Renal cortex interstitium (tissue), 11 donors: ENCODE measurements at regions not wholly inside any gene's neighbourhood (a gene's known extent, or its start where the extent isn't known, plus 50 kb on each side); places are given as distances from the start of the nearest gene placed in this dataset.
"Not testable (repeated sequence)": the region's sequence is repeated elsewhere in the genome, so short reads cannot be mapped to it uniquely, and the experiment has no call there.

ENCODE experiments used
- DNase-seq, 11 donors: peaks; one replicate each; pipeline ENCODE4 v3.0.0-alpha.2; 2013; ENCODE audit warnings: low read depth in 9 of 11, low spot score in 4 of 11; ENCODE audit errors: extremely low read depth in 1 of 11

DNA sequence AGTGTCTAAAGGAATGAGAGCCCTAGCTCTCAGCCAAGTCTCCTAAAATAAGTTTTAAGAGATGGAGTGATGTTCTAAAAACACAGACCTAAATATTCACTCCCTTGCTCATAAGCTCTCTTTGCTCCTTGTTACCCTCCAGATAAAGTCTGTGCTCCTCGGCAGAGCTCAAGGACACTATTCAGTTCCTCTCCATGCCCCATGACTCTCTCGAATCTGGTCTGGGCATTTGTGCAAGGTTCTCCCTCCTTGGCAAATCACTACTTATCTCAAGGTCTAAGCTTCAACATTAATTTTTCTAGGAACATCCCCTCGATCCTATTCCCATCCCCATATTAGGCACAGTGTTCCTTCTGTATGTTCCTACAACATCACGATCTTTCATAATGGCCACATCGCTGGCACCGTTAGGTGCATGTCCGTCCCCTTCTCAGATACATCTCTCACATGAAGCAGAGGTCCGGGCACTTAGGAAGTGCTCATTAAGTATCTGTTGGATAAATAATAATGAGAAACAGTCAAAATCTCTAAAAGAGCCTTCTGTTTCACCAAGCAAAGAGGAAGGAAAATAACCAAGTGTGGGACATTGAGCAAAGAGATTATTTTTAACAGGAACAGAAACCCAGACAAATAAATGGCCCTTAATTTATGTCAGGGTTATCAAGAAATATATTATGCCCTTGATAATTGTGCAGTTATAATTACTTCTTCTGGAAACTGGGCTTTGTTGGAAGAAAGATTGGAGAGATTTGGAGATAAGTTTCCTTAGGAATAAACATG lies 85.9 kb upstream of the HTR4 start:
- no peak for DNase-seq

DNA sequence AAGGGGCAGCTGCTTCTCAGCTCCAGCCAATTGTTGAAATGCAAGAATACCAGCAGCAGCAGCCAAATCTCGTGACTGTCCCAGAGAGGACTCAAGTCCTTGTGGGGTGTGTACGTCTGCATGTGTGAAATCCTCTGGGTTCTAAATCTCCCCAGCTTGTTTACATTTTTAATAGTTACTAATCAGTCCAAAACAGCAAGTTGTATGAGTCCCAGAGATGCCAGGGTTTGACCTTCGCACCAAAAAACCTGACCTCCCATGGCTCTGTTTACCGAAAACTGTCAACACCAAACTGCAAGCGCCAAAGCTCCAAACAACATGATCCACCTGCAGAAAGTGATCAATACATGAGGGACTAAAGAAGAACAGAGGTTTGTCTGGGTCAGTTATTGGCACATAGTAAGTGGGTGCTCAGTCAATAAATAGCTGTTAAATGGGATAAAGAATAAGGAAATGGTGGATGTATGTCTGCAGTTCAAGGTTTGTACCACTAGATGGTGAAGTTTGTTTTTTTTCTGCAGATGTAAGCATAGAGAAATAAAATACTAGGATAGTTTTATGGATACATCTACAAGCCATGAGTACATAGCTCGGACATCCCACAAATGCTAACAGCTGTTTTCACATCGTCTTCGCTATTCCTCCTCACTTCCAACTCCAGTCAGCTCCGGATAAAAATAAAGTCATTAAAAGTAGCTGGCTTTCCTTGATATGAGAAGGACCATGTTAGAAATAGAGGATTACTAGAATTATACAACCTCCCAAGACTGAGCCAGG lies 85.3 kb upstream of the ADRB2 start:
- DNase-seq: peak in 8 of 11 donors; percentile 15 to 50 (median 34)

DNA sequence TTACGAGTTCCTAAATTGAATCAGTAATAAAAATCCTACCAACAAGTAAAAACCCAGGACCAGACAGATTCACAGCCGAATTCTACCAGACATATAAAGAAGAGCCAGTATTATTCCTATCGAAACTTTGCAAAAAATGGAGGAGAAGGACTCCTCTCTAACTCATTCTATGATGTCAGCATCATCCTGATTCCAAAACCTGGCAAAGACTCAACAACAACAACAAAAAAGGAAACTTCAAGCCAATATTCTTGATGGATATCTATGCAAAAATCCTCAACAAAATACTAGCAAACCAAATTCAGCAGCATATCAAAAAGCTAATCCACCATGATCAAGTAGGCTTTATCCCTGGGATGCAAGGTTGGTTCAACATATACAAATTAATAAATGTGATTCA lies 84.6 kb upstream of the ADRB2 start:
- not testable (repeated sequence) for DNase-seq

DNA sequence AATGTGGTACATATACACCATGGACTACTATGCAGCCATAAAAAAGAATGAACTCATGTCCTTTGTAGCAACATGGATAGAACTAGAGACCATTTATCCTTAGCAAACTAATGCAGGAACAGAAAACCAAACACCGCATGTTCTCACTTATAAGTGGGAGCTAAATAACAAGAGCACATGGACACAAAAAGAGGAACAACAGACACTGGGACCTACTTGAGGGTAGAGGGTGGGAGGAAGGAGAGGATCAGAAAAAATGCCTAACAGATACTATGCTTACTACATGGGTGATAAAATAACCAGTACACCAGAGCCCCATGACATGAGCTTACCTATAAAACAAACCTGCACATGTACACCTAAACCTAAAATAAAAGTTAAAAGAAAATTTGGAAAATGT lies 82.0 kb upstream of the ADRB2 start:
- DNase-seq: not testable (repeated sequence)

DNA sequence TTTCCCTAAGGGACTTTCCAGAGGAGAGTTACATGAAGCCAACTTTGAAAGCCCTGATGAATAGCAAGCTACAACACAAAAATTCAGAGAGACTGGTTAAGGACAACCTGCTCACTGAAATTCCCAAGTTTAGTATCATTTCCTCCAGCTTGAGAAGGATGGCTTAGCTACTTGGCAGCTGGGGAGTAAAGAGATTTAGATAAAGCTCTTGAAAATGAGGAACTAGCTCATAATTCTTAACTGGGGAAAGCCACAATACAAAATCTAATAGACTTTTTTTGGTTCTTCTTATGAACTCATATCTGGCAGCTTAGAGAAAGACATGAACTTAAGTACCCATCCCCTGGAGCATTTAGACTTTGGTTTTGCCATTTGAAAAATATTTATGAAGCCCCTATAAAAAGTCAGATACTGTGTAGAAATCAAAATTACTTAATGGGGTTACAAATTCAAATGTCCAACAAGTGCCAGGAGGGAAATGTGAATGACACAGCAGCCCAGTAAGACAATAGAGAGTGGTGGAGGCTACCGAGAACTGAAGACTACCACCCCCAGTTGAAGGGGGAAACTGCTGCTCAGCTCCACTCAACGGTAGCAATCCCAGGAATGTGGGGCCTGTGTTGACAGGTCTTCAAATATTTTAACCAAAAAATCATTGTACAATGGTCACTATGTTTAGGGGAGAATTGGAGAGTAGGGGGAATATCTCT lies 79.4 kb upstream of the ADRB2 start:
- DNase-seq: no peak

DNA sequence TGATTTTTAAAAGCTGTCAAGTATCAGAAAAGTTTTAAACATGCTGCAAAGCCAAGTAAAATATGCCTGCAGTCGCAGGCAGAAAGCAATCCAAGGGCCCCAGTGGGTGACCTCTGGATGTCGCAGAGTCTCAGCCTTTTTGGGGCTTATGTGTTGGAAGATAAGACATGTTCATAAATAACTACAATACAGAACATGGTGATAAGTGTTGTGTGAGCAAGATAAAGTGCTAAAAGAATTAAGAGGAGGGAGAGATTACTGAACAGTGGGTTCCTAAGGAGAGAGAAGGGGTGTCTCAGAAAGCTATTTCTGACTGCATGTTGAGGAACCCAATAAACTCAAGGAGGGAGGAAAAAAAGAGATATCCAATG lies 78.9 kb upstream of the ADRB2 start:
- DNase-seq: no peak

DNA sequence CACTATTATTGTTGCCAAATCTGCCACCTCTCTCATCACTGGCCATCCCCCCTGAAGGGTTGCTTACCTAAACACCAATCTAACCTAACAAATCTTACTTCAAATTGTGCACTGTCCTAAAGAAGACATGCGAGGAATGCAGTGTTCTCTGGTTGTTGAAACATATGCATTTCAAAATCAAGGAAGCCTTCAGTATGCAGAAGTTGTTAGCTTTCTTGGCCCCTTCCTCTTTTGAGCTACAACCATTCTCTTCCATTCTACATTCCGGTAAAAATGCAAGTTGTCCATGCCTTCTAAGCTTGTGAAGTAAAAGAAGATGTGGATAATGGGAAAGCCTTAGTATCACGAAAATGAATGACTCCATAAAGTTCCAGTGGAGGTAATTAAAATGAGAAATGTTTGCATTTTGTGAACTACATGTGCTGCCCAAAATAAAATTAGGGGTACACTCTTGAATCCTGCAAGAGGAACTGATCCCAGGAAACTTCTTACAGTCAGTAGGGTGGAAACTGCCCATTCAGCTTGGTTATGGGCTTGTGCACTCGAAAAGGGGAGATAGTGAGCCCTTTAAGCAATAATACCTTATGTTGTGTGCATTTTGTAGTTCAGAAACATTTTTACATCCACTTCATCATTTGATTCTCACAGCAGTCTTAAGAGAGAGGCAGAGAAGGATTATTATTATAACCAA lies 77.6 kb upstream of the ADRB2 start:
- DNase-seq: no peak

DNA sequence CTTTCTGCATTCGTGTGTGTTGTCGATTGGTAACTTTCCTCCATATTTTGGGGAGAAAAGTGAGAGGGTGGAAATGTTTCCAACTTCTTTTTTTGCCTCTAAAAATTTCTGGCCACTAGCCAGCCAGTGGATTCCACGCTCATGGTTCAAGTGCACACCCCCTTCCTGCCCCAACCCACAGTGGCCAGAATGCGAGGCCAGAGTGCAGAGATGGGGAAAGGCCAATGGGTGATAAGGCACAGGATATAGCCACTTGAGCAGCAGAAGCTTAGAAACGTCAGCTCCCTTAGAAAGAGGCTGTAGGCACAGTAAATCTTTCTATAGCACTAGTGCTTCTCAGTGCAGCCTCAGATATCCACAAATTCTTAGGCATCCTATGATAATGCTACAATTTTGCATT lies 75.8 kb upstream of the ADRB2 start:
- no peak for DNase-seq

DNA sequence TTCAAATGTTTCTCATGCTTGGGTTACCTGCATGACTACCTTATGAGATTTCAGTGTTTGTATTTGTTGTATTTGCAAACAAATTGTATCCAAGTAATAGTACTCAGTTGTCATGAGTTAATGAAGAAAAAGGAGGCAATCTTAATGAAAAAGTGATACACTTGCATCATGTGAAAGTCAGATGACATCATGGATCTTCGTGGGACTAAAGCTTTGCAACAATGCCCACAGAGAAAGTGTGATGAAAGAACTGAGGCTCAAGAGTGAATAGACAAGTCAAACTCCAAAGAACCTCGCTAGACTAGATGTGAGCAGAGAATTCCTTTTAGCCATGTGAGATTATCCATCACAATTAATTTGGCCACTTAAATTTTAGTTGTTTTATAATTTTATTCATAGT lies 75.4 kb upstream of the ADRB2 start:
- no peak for DNase-seq

DNA sequence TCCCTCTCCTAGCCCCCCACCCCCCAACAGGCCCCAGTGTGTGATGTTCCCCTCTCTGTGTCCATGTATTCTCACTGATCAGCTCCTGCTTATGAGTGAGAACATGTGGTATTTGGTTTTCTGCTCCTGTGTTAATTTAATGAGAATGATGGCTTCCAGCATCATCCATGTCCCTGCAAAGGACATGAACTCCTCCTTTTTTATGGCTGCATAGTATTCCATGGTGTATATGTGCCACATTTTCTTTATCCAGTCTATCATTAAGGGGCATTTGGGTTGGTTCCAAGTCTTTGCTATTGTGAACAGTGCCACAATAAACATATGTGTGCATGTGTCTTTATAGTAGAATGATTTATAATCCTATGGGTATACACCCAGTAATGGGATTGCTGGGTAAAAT lies 74.0 kb upstream of the ADRB2 start:
- not testable (repeated sequence) for DNase-seq

DNA sequence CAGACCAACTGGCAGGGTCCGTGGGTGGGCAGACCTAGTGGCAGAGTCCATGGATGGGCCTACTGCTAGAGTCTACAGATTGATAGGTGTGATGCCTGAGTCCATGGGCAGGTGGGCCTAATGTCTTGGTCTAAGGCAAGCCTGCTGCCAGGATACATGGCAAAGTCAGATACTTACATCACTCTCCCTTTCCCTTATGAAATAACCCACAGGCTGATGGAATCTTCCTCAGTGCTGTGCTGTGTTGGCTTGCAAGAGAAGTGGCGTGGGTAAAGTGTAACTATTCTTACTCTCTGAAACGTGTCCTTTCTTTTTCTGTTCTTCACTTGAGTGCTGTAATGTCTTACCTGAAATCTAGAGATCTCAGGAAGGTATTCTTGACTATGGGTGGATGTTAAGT lies 67.3 kb upstream of the ADRB2 start:
- DNase-seq: no peak

DNA sequence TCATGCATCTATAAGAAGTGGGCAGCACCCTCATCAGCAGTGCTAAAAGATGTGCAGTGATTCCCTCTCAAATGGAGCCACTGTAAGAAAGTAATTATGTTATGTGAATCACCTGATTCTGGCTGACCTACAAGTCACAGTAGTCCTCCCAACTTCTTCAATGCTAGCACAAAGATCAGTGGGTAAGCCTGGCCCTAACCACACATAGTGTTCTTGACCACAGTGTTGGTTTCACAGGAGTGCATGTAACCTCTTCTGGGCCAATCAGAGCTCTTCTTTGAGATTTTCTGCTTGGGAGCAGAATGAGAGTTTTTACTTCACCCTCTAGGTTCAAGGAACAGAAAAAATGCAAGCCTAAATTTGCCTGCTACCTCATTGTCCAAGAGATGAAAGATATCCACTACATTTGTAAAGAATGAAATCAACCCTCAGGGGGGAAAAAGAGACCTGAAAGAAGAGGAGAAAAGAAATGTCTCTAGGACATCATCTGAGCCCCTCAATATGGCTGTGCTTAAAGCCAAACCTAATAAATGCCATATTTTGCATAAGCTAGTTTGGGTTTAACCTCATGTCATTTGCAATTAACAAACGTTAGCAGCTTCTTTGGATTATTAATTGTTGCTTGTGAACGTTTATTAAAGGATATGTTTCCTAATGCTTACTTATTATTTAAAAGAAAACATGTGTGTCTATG lies 65.3 kb upstream of the ADRB2 start:
- no peak for DNase-seq

DNA sequence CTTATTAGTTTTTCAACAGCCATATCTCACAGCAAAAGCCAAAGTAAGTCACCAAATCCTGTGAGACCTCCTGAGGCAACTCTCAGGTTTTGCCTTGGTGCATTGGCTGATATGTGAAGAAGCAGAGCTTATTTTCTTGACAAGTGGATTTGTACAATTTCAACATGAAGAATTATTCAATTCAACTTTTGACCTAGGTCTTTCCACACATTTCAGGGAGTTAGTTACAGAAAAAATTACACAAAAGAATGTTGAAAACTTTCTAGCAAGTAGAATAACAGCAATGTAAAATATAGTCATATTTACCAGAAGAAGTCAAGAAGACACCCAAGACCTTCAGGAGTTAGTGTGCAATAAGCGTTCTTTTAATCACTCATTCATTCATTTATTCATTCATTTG lies 62.4 kb upstream of the ADRB2 start:
- DNase-seq: no peak

DNA sequence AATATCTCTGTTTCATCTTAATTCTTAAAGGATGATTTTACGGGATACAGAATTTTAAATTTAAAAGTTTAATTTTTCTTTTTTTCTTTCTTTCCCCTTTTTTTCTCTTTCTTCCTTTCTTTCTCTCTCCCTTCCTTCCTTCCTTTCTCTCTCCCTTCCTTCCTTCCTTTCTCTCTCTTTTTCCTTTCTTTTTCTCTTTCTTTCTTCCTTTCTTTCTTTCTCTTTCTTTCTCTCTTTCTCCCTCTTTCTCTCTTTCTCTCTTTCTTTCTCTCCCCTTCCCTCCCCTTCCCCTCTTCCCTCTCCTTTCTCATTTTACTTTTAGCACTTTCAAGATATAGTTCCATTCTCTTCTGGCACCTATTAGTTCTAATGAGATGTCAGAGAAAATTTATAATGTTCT lies 61.4 kb upstream of the ADRB2 start:
- no peak for DNase-seq

DNA sequence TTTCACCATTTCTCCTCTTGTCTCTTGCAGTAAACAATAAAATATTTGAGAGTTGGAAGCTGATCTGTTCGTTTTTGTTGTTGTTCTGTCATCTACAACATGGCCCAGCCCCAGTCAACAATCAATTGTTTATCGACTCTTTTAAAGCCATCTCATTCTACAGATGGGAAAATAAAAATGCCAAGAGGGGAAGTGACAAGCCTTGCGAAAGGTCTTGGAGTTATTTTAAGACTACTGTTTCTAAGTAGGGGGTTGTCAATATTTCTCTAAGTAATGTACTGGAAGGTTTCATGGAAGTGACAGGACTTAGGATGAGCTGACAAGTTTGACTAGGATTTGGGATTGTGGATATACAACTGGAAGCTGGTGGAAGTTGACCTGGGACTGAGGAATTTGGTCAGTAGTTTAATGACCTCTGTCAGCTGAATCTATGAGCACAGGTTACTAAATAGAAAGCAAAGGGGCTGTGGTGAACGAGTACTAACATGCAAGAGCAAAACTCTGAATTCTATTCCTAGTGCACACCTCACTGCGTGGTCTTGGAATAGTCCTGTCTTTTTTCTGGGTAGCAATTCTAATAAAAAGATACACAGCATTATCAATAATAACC lies 57.5 kb upstream of the ADRB2 start:
- no peak for DNase-seq

DNA sequence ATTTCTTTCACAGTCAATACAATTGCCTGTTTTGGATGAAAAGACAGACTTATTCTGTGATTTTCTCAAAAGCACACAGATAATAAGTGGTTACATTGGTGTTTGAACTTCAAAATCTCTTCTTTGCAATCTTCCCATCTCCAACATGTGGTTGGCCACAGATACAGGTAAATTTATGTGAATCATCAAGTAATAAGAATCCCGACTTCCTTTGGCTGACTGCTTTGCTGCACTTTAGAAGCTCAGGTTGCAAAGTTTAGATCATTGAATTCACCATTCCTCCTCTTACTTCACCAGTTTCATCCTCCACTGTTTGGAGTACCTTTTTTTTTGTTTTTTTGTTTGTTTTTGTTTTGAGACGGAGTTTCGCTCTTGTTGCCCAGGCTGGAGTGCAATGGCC lies 56.5 kb upstream of the ADRB2 start:
- no peak for DNase-seq

DNA sequence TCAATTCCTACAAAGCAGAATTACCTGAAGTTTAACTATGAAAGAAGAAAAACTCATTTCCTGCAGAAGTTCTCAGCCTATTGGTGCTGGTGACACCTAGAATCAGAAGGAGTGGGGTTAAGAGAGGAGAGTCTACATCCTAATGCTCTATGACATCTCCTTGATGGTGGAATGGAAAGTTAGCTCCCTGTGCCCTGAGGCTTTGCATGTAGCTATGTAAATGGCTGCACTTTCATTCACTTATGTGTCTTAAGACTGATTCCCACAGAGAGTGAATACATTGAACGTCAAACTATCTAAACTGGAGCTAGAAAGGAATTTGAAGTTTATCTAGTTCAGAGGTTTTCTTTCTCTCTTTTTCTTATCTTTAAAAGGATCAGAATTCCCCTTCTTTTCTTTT lies 52.1 kb upstream of the ADRB2 start:
- DNase-seq: no peak

DNA sequence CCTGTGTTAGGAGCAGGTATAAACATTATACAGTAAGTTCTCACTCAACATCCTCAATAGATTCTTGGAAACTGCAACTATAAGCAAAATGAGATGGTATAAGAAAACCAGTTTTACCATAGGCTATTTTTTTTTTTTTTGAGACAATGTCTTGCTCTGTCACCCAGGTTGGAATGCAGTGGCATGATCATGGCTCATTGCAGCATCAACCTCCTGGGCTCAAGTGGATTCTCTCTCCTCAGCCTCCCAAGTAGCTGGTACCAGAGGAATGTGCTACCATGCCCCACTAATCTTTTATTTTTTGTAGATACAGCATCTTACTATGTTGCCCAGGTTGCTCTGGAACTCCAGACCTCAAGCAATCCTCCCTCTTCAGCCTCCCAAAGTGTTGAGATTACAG lies 50.1 kb upstream of the ADRB2 start:
- DNase-seq: no peak
